CD14-positive monocyte (primary cell): ENCODE measurements at regions not wholly inside any gene's neighbourhood (a gene's known extent, or its start where the extent isn't known, plus 50 kb on each side); places are given as distances from the start of the nearest gene placed in this dataset.

ENCODE experiments used
- DNase-seq, 3 donors: peaks; one replicate each; pipeline ENCODE4 v3.0.0-alpha.2; 2011 to 2022
- H2AFZ ChIP-seq: 2 replicates; pipeline ENCODE4 v1.6.0; 2012; ENCODE audit warnings: mild to moderate bottlenecking, low read depth, low read length, inconsistent platforms; ENCODE audit not compliant: insufficient read depth, poor library complexity, severe bottlenecking
- H3K27ac ChIP-seq, 2 donors: 1 replicate in 1 of 2; 2 replicates in 1 of 2; pipeline ENCODE4 v1.5.1; 2012 to 2013; ENCODE audit warnings: low read length in 2 of 2, control low read depth in 1 of 2, inconsistent platforms in 1 of 2, low read depth in 1 of 2, mild to moderate bottlenecking in 1 of 2
- H3K27me3 ChIP-seq, 2 donors: one replicate each; pipeline versions ENCODE4 v1.6.0 to v1.6.1; 2011 to 2013; ENCODE audit warnings: low read length in 2 of 2; ENCODE audit not compliant: control insufficient read depth in 2 of 2, insufficient read depth in 2 of 2
- H3K36me3 ChIP-seq, 2 donors: replicated peaks in 1 of 2; 1 replicate in 1 of 2; 2 replicates in 1 of 2; pipeline versions ENCODE4 v1.5.1 to v1.6.1; 2012 to 2013; ENCODE audit warnings: low read length in 2 of 2, control low read depth in 1 of 2, inconsistent platforms in 1 of 2, mild to moderate bottlenecking in 1 of 2; ENCODE audit not compliant: insufficient read depth in 2 of 2, control insufficient read depth in 1 of 2
- H3K4me1 ChIP-seq, 2 donors: 1 replicate in 1 of 2; 2 replicates in 1 of 2; pipeline versions ENCODE4 v1.5.1 to v1.6.1; 2012 to 2013; ENCODE audit warnings: low read length in 2 of 2, control low read depth in 1 of 2, inconsistent platforms in 1 of 2, mild to moderate bottlenecking in 1 of 2, moderate library complexity in 1 of 2; ENCODE audit not compliant: insufficient read depth in 2 of 2, control insufficient read depth in 1 of 2
- H3K4me2 ChIP-seq: replicated peaks from 2 replicates; pipeline ENCODE3; 2012; ENCODE audit warnings: low read length, moderate library complexity, mild to moderate bottlenecking; ENCODE audit not compliant: poor library complexity, severe bottlenecking; ENCODE audit errors: extremely low read depth
- H3K4me3 ChIP-seq, 3 experiments: fragments of 200-600 bp in 1 of 3; sonication (generic) in 1 of 3; replicated peaks in 1 of 3; 1 replicate in 2 of 3; 2 replicates in 1 of 3; pipeline ENCODE4 v1.5.1; 2011 to 2013; ENCODE audit warnings: low read length in 3 of 3, mild to moderate bottlenecking in 3 of 3, control low read depth in 2 of 3, low read depth in 2 of 3, inconsistent platforms in 1 of 3, moderate library complexity in 1 of 3
- H3K79me2 ChIP-seq: 2 replicates; pipeline ENCODE4 v1.6.0; 2012; ENCODE audit warnings: mild to moderate bottlenecking, control low read depth, inconsistent platforms, low read length, moderate library complexity; ENCODE audit not compliant: insufficient read depth
- H3K9ac ChIP-seq: 2 replicates; pipeline ENCODE4 v1.6.0; 2017; ENCODE audit warnings: low read length, mild to moderate bottlenecking; ENCODE audit not compliant: insufficient read depth, poor library complexity, severe bottlenecking
- H3K9me3 ChIP-seq, 2 donors: replicated peaks in 1 of 2; 1 replicate in 1 of 2; 2 replicates in 1 of 2; pipeline versions ENCODE4 v1.5.1 to v1.6.1; 2012 to 2013; ENCODE audit warnings: low read length in 2 of 2, control low read depth in 1 of 2; ENCODE audit not compliant: control insufficient read depth in 1 of 2, insufficient read depth in 1 of 2
- H4K20me1 ChIP-seq: 2 replicates; pipeline ENCODE4 v1.6.0; 2012; ENCODE audit warnings: mild to moderate bottlenecking, low read length, control low read depth, moderate library complexity; ENCODE audit not compliant: insufficient read depth
- H3K27ac Mint-ChIP-seq, 7 donors: one replicate each; pipeline ENCODE4 v1.8.0; 2020; ENCODE audit warnings: mild to moderate bottlenecking in 7 of 7, mixed read lengths in 7 of 7, moderate library complexity in 6 of 7, inconsistent platforms in 2 of 7
- H3K27me3 Mint-ChIP-seq, 3 donors: one replicate each; pipeline ENCODE4 v1.8.0; 2021 to 2022; ENCODE audit warnings: low read depth in 3 of 3, mild to moderate bottlenecking in 3 of 3, mixed read lengths in 3 of 3, moderate library complexity in 3 of 3, inconsistent platforms in 1 of 3
- H3K36me3 Mint-ChIP-seq, 2 donors: one replicate each; pipeline ENCODE4 v1.8.0; 2020; ENCODE audit warnings: mixed read lengths in 2 of 2, inconsistent platforms in 1 of 2, mild to moderate bottlenecking in 1 of 2
- H3K4me1 Mint-ChIP-seq: one replicate; pipeline ENCODE4 v1.8.0; 2020; ENCODE audit warnings: mild to moderate bottlenecking, mixed read lengths
- H3K4me3 Mint-ChIP-seq, 2 donors: one replicate each; pipeline ENCODE4 v1.8.0; 2020; ENCODE audit warnings: mild to moderate bottlenecking in 2 of 2, mixed read lengths in 2 of 2, moderate library complexity in 1 of 2
- H3K9me3 Mint-ChIP-seq, 7 donors: one replicate each; pipeline ENCODE4 v1.8.0; 2020 to 2022; ENCODE audit warnings: mixed read lengths in 7 of 7, mild to moderate bottlenecking in 6 of 7, moderate library complexity in 6 of 7, inconsistent platforms in 2 of 7
- CTCF ChIP-seq: fragments of 200-600 bp; IDR thresholded peaks from one replicate; pipeline ENCODE4 v1.8.0; 2022; ENCODE audit warnings: antibody characterized with exemption, mild to moderate bottlenecking
- WGBS: methylation state at CpG from one replicate; pipeline ENCODE4 v1.1.5; 2013; ENCODE audit warnings: missing lambda C conversion rate; ENCODE audit not compliant: insufficient coverage; 5-methylcytosine and 5-hydroxymethylcytosine counted together
- intact Hi-C, 2 donors: fragments of 100-400 bp; cut with micrococcal nuclease; formaldehyde crosslinking; loops; one replicate each; pipeline versions ENCODE4 v1.15.0 to v1.15.1; 2023

- Mint-ChIP-seq H3K4me1 (no peaks in the 10 kb centered on the region), H3K4me3 (no peak overlapping the region), H3K27me3 (no peaks in the 10 kb centered on the region), H3K9me3 (peaks cover 0 to 4% (median 0%) of the 10 kb centered on the region in 7 donors), H3K27ac (no peak overlapping the region), H3K36me3 (no peaks in the 10 kb centered on the region)
- Histone ChIP-seq H3K4me3 (no peak overlapping the region), H3K4me1 (no peaks in the 10 kb centered on the region), H3K27ac (no peak overlapping the region), H3K4me2 (no peak overlapping the region), H3K27me3 (no peaks in the 10 kb centered on the region), H3K79me2 (no peaks in the 10 kb centered on the region), H3K36me3 (no peaks in the 10 kb centered on the region), H3K9ac (no peak overlapping the region), H4K20me1 (no peaks in the 10 kb centered on the region), H2AFZ (no peak overlapping the region), H3K9me3 (peaks cover 7 to 13% of the 10 kb centered on the region in 2 donors)
- DNase-seq: no peak
- no CpG with 5 or more reads among the region's 4 CpGs for WGBS
- intact Hi-C loops: no loop called here
- TF ChIP-seq CTCF: no peak
Observed at GRCh38 chr10:130921461-130921860, 390.1 kb downstream of the TCERG1L start.

- H4K20me1 ChIP-seq: no peaks in the 10 kb centered on the region
- H3K4me3 ChIP-seq: no peak overlapping the region
- no peak overlapping the region for H3K27ac Mint-ChIP-seq
- H3K27ac ChIP-seq: no peak overlapping the region
- peaks cover 0 to 1% (median 0%) of the 10 kb centered on the region in 7 donors for H3K9me3 Mint-ChIP-seq
- H3K9ac ChIP-seq: no peak overlapping the region
- H3K4me1 Mint-ChIP-seq: no peaks in the 10 kb centered on the region
- 93% methylated on average over 5 of the region's 8 CpGs for WGBS
- no peaks in the 10 kb centered on the region for H3K36me3 ChIP-seq
- H3K79me2 ChIP-seq: no peaks in the 10 kb centered on the region
- no peak for TF ChIP-seq CTCF
- no peaks in the 10 kb centered on the region for H3K4me1 ChIP-seq
- no peak for DNase-seq
- no peak overlapping the region for H2AFZ ChIP-seq
- intact Hi-C loops: no loop called here
- H3K27me3 ChIP-seq: no peaks in the 10 kb centered on the region
- no peaks in the 10 kb centered on the region for H3K36me3 Mint-ChIP-seq
- no peak overlapping the region for H3K4me3 Mint-ChIP-seq
- no peak overlapping the region for H3K4me2 ChIP-seq
- H3K9me3 ChIP-seq: peaks cover 7 to 13% of the 10 kb centered on the region in 2 donors
- H3K27me3 Mint-ChIP-seq: no peaks in the 10 kb centered on the region
Observed at GRCh38 chr10:130921911-130922440, 389.5 kb downstream of the TCERG1L start.
